ENCODE measurements at regions not wholly inside any gene's neighbourhood (a gene's known extent, or its start where the extent isn't known, plus 50 kb on each side); places are given as distances from the start of the nearest gene placed in this dataset.

- intact Hi-C loops (cut with micrococcal nuclease) = no loop called here
- Mint-ChIP-seq H3K4me3 (ENCODE audit: unreplicated experiment) (no peak overlapping the region), H3K9me3 (ENCODE audit: unreplicated experiment) (no peaks in the 10 kb centered on the region), H3K27ac (ENCODE audit: low read depth, unreplicated experiment) (no peak overlapping the region), H3K27me3 (ENCODE audit: insufficient read depth, unreplicated experiment) (no peaks in the 10 kb centered on the region), H3K4me1 (ENCODE audit: insufficient read depth, unreplicated experiment) (peaks cover 35% of the 10 kb centered on the region), H3K36me3 (ENCODE audit: insufficient read depth, unreplicated experiment) (peaks cover 25% of the 10 kb centered on the region)
- ChIA-PET POLR2A (no interaction called here), CTCF (no interaction called here)
- no TSS peak for BruUV-seq (replicated peaks)
- TF ChIP-seq CTCF (IDR thresholded peaks at IDR 0.05; ENCODE audit: unreplicated experiment) = no peak
- no peak for DNase-seq (ENCODE audit: unreplicated experiment)
These were observed 314.2 kb upstream of the RGS6 start for GRCh38 chr14:71618047-71618446.

GRCh38 chr14:71618716-71619115 is 313.5 kb upstream of the RGS6 start:
- no peak overlapping the region for H3K27ac Mint-ChIP-seq (ENCODE audit: low read depth, unreplicated experiment)
- H3K36me3 Mint-ChIP-seq (ENCODE audit: insufficient read depth, unreplicated experiment) = peaks cover 25% of the 10 kb centered on the region
- CTCF ChIA-PET = no interaction called here
- BruUV-seq (replicated peaks) = no TSS peak
- no peak for TF ChIP-seq CTCF (IDR thresholded peaks at IDR 0.05; ENCODE audit: unreplicated experiment)
- no peak overlapping the region for H3K4me3 Mint-ChIP-seq (ENCODE audit: unreplicated experiment)
- intact Hi-C loops (cut with micrococcal nuclease) = no loop called here
- peaks cover 29% of the 10 kb centered on the region for H3K4me1 Mint-ChIP-seq (ENCODE audit: insufficient read depth, unreplicated experiment)
- H3K9me3 Mint-ChIP-seq (ENCODE audit: unreplicated experiment) = no peaks in the 10 kb centered on the region
- H3K27me3 Mint-ChIP-seq (ENCODE audit: insufficient read depth, unreplicated experiment) = no peaks in the 10 kb centered on the region
- no peak for DNase-seq (ENCODE audit: unreplicated experiment)
- POLR2A ChIA-PET = interaction anchor here (0.7 kb wide), 1 partner anchor 51 kb away, joined by 5 read pairs; no protein-coding TSS in a partner anchor

GRCh38 chr14:71619472-71619871 is 312.8 kb upstream of the RGS6 start:
- H3K27me3 Mint-ChIP-seq (ENCODE audit: insufficient read depth, unreplicated experiment) = no peaks in the 10 kb centered on the region
- intact Hi-C loops (cut with micrococcal nuclease) = no loop called here
- H3K9me3 Mint-ChIP-seq (ENCODE audit: unreplicated experiment) = no peaks in the 10 kb centered on the region
- no TSS peak for BruUV-seq (replicated peaks)
- TF ChIP-seq CTCF (IDR thresholded peaks at IDR 0.05; ENCODE audit: unreplicated experiment) = no peak
- POLR2A ChIA-PET = interaction anchor here (0.7 kb wide), 1 partner anchor 50 kb away, joined by 5 read pairs; no protein-coding TSS in a partner anchor
- no peak overlapping the region for H3K4me3 Mint-ChIP-seq (ENCODE audit: unreplicated experiment)
- H3K36me3 Mint-ChIP-seq (ENCODE audit: insufficient read depth, unreplicated experiment) = peaks cover 25% of the 10 kb centered on the region
- CTCF ChIA-PET = no interaction called here
- no peak for DNase-seq (ENCODE audit: unreplicated experiment)
- peaks cover 29% of the 10 kb centered on the region for H3K4me1 Mint-ChIP-seq (ENCODE audit: insufficient read depth, unreplicated experiment)
- no peak overlapping the region for H3K27ac Mint-ChIP-seq (ENCODE audit: low read depth, unreplicated experiment)

- no peak for DNase-seq (ENCODE audit: unreplicated experiment)
- Mint-ChIP-seq H3K27me3 (ENCODE audit: insufficient read depth, unreplicated experiment) (no peaks in the 10 kb centered on the region), H3K4me1 (ENCODE audit: insufficient read depth, unreplicated experiment) (peaks cover 29% of the 10 kb centered on the region), H3K36me3 (ENCODE audit: insufficient read depth, unreplicated experiment) (peaks cover 25% of the 10 kb centered on the region), H3K9me3 (ENCODE audit: unreplicated experiment) (no peaks in the 10 kb centered on the region), H3K27ac (ENCODE audit: low read depth, unreplicated experiment) (no peak overlapping the region), H3K4me3 (ENCODE audit: unreplicated experiment) (no peak overlapping the region)
- BruUV-seq (replicated peaks) = no TSS peak
- CTCF ChIA-PET = interaction anchor here (0.8 kb wide), 1 partner anchor 133 kb away, joined by 3 read pairs; no protein-coding TSS in a partner anchor
- intact Hi-C loops (cut with micrococcal nuclease) = no loop called here
- POLR2A ChIA-PET = no interaction called here
- TF ChIP-seq CTCF (IDR thresholded peaks at IDR 0.05; ENCODE audit: unreplicated experiment) = no peak
These were observed 311.8 kb upstream of the RGS6 start for GRCh38 chr14:71620401-71620800.

Data from MCF 10A (cell line).